GM23338 (cell line): ENCODE measurements at regions not wholly inside any gene's neighbourhood (a gene's known extent, or its start where the extent isn't known, plus 50 kb on each side); places are given as distances from the start of the nearest gene placed in this dataset.

Source experiments
- ATAC-seq: fragments of 200-7000 bp; cut with Tn5 transposase; 3 replicates; pipeline ENCODE4 v1.9.1; 2020
- DNase-seq: peaks from one replicate; pipeline ENCODE4 v3.0.0-alpha.2; 2015; ENCODE audit warnings: low spot score
- H2AFZ ChIP-seq: fragments of 200-600 bp; sonication (generic); 2 replicates; pipeline ENCODE4 v1.8.0; 2016; ENCODE audit warnings: antibody characterized with exemption, mild to moderate bottlenecking, moderate library complexity
- H3F3A ChIP-seq: fragments of 200-600 bp; sonication (generic); replicated peaks from 2 replicates; pipeline ENCODE4 v1.8.0; 2017; ENCODE audit warnings: antibody characterized with exemption, mixed run types, low read depth
- H3K27ac ChIP-seq: fragments of 200-600 bp; sonication (generic); 2 replicates; pipeline ENCODE4 v1.6.1; 2016; ENCODE audit warnings: low read depth
- H3K27me3 ChIP-seq: fragments of 200-600 bp; sonication (generic); 2 replicates; pipeline ENCODE4 v1.8.0; 2016; ENCODE audit warnings: mild to moderate bottlenecking, mixed run types, moderate library complexity; ENCODE audit not compliant: insufficient read depth
- H3K36me3 ChIP-seq: fragments of 200-600 bp; sonication (generic); 2 replicates; pipeline ENCODE4 v1.8.0; 2016; ENCODE audit warnings: mild to moderate bottlenecking; ENCODE audit not compliant: insufficient read depth
- H3K4me1 ChIP-seq: fragments of 200-600 bp; sonication (generic); 2 replicates; pipeline ENCODE4 v1.8.0; 2016; ENCODE audit warnings: mild to moderate bottlenecking, moderate library complexity; ENCODE audit not compliant: insufficient read depth
- H3K4me2 ChIP-seq: fragments of 200-600 bp; sonication (generic); 2 replicates; pipeline ENCODE4 v1.7.1; 2017; ENCODE audit warnings: mixed run types
- H3K4me3 ChIP-seq: fragments of 200-600 bp; sonication (generic); 2 replicates; pipeline ENCODE4 v1.6.1; 2016; ENCODE audit warnings: mixed run types
- H3K79me2 ChIP-seq: fragments of 200-600 bp; sonication (generic); replicated peaks from 2 replicates; pipeline ENCODE4 v1.8.0; 2017; ENCODE audit warnings: mild to moderate bottlenecking; ENCODE audit not compliant: insufficient read depth
- H3K9me2 ChIP-seq: fragments of 200-600 bp; sonication (generic); 2 replicates; pipeline ENCODE4 v1.8.0; 2017; ENCODE audit not compliant: insufficient read depth
- H4K20me1 ChIP-seq: fragments of 200-600 bp; sonication (generic); replicated peaks from 2 replicates; pipeline ENCODE4 v1.8.0; 2017; ENCODE audit warnings: mild to moderate bottlenecking; ENCODE audit not compliant: insufficient read depth
- H3K27ac Mint-ChIP-seq: 2 replicates; pipeline ENCODE4 v1.8.0; 2020; ENCODE audit warnings: inconsistent platforms, mild to moderate bottlenecking, moderate library complexity, mixed read lengths
- H3K27me3 Mint-ChIP-seq: 3 replicates; pipeline ENCODE4 v1.8.0; 2022; ENCODE audit warnings: low read depth, mild to moderate bottlenecking, moderate library complexity, mixed read lengths, inconsistent platforms; ENCODE audit not compliant: insufficient read depth, poor library complexity
- H3K36me3 Mint-ChIP-seq: 3 replicates; pipeline ENCODE4 v1.8.0; 2021; ENCODE audit warnings: low read depth, mild to moderate bottlenecking, inconsistent platforms, moderate library complexity, mixed read lengths
- H3K4me1 Mint-ChIP-seq: 3 replicates; pipeline ENCODE4 v1.8.0; 2020; ENCODE audit warnings: mild to moderate bottlenecking, inconsistent platforms, mixed read lengths
- H3K4me3 Mint-ChIP-seq: 3 replicates; pipeline ENCODE4 v1.8.0; 2021; ENCODE audit warnings: moderate library complexity, mild to moderate bottlenecking, inconsistent platforms, mixed read lengths
- H3K9me3 Mint-ChIP-seq: 3 replicates; pipeline ENCODE4 v1.8.0; 2020; ENCODE audit warnings: moderate library complexity, mild to moderate bottlenecking, inconsistent platforms, mixed read lengths
- CREB1 ChIP-seq: fragments of 250-450 bp; sonication (Bioruptor Pico); IDR thresholded peaks from 2 replicates; pipeline ENCODE4 v1.5.0; 2020; ENCODE audit warnings: low read depth, mild to moderate bottlenecking, moderate library complexity
- EZH2 ChIP-seq: fragments of 200-600 bp; sonication (generic); IDR thresholded peaks from one replicate; pipeline ENCODE4 v1.8.0; 2017; ENCODE audit warnings: antibody characterized with exemption, mild to moderate bottlenecking, low read depth; ENCODE audit not compliant: unreplicated experiment
- EZH2phosphoT487 ChIP-seq: fragments of 200-600 bp; sonication (generic); IDR thresholded peaks from one replicate; pipeline ENCODE4 v1.8.1; 2018; ENCODE audit warnings: antibody characterized with exemption; ENCODE audit not compliant: unreplicated experiment
- JUNB ChIP-seq: IDR thresholded peaks from one replicate; pipeline ENCODE4 v1.6.1; 2016; ENCODE audit warnings: antibody characterized with exemption; ENCODE audit not compliant: unreplicated experiment
- NANOG ChIP-seq: IDR thresholded peaks from 2 replicates; pipeline ENCODE4 v1.6.1; 2016; ENCODE audit warnings: antibody characterized with exemption, borderline replicate concordance
- POLR2AphosphoS5 ChIP-seq: IDR thresholded peaks from 2 replicates; pipeline ENCODE4 v1.6.1; 2016; ENCODE audit warnings: antibody characterized with exemption, low read depth
- REST ChIP-seq: IDR thresholded peaks from one replicate; pipeline ENCODE4 v1.6.1; 2018; ENCODE audit warnings: antibody characterized with exemption; ENCODE audit not compliant: unreplicated experiment
- STAT1 ChIP-seq: IDR thresholded peaks from one replicate; pipeline ENCODE4 v1.6.1; 2016; ENCODE audit warnings: antibody characterized with exemption; ENCODE audit not compliant: unreplicated experiment
- ZNF114 ChIP-seq: fragments of 250-450 bp; sonication (Bioruptor Pico); IDR thresholded peaks from 2 replicates; pipeline ENCODE4 v1.5.0; 2020; ENCODE audit warnings: mild to moderate bottlenecking, moderate library complexity
- ZNF331 ChIP-seq: fragments of 250-450 bp; sonication (Bioruptor Pico); IDR thresholded peaks from 2 replicates; pipeline ENCODE4 v1.5.0; 2020; ENCODE audit warnings: low read depth, mild to moderate bottlenecking, moderate library complexity
- TF ChIP-seq, protein P1 (sequence below): IDR thresholded peaks from 2 replicates; pipeline ENCODE4 v1.6.1; 2016; ENCODE audit warnings: antibody characterized with exemption
- TF ChIP-seq, protein P2 (sequence below): fragments of 250-450 bp; sonication (Bioruptor Pico); IDR thresholded peaks from 2 replicates; pipeline ENCODE4 v1.5.0; 2020; ENCODE audit warnings: mild to moderate bottlenecking, moderate library complexity
- TF ChIP-seq, protein P3 (sequence below), 2 experiments: fragments of 200-600 bp in 1 of 2; sonication (generic) in 1 of 2; conservative IDR thresholded peaks; 2 replicates each; pipeline versions ENCODE4 v1.5.1 to v1.6.1; 2016 to 2017; ENCODE audit warnings: antibody characterized with exemption in 2 of 2, low read depth in 2 of 2, mild to moderate bottlenecking in 2 of 2, moderate library complexity in 1 of 2

- TF ChIP-seq, protein P1, sequence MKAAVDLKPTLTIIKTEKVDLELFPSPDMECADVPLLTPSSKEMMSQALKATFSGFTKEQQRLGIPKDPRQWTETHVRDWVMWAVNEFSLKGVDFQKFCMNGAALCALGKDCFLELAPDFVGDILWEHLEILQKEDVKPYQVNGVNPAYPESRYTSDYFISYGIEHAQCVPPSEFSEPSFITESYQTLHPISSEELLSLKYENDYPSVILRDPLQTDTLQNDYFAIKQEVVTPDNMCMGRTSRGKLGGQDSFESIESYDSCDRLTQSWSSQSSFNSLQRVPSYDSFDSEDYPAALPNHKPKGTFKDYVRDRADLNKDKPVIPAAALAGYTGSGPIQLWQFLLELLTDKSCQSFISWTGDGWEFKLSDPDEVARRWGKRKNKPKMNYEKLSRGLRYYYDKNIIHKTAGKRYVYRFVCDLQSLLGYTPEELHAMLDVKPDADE: no peak
- TF ChIP-seq ZNF114 (CRISPR knock-in tag) (no peak), CREB1 (CRISPR knock-in tag) (no peak), NANOG (no peak), POLR2AphosphoS5 (no peak), REST (no peak), EZH2phosphoT487 (no peak), JUNB (no peak), STAT1 (no peak), ZNF331 (CRISPR knock-in tag) (no peak), EZH2 (no peak)
- TF ChIP-seq, protein P2, sequence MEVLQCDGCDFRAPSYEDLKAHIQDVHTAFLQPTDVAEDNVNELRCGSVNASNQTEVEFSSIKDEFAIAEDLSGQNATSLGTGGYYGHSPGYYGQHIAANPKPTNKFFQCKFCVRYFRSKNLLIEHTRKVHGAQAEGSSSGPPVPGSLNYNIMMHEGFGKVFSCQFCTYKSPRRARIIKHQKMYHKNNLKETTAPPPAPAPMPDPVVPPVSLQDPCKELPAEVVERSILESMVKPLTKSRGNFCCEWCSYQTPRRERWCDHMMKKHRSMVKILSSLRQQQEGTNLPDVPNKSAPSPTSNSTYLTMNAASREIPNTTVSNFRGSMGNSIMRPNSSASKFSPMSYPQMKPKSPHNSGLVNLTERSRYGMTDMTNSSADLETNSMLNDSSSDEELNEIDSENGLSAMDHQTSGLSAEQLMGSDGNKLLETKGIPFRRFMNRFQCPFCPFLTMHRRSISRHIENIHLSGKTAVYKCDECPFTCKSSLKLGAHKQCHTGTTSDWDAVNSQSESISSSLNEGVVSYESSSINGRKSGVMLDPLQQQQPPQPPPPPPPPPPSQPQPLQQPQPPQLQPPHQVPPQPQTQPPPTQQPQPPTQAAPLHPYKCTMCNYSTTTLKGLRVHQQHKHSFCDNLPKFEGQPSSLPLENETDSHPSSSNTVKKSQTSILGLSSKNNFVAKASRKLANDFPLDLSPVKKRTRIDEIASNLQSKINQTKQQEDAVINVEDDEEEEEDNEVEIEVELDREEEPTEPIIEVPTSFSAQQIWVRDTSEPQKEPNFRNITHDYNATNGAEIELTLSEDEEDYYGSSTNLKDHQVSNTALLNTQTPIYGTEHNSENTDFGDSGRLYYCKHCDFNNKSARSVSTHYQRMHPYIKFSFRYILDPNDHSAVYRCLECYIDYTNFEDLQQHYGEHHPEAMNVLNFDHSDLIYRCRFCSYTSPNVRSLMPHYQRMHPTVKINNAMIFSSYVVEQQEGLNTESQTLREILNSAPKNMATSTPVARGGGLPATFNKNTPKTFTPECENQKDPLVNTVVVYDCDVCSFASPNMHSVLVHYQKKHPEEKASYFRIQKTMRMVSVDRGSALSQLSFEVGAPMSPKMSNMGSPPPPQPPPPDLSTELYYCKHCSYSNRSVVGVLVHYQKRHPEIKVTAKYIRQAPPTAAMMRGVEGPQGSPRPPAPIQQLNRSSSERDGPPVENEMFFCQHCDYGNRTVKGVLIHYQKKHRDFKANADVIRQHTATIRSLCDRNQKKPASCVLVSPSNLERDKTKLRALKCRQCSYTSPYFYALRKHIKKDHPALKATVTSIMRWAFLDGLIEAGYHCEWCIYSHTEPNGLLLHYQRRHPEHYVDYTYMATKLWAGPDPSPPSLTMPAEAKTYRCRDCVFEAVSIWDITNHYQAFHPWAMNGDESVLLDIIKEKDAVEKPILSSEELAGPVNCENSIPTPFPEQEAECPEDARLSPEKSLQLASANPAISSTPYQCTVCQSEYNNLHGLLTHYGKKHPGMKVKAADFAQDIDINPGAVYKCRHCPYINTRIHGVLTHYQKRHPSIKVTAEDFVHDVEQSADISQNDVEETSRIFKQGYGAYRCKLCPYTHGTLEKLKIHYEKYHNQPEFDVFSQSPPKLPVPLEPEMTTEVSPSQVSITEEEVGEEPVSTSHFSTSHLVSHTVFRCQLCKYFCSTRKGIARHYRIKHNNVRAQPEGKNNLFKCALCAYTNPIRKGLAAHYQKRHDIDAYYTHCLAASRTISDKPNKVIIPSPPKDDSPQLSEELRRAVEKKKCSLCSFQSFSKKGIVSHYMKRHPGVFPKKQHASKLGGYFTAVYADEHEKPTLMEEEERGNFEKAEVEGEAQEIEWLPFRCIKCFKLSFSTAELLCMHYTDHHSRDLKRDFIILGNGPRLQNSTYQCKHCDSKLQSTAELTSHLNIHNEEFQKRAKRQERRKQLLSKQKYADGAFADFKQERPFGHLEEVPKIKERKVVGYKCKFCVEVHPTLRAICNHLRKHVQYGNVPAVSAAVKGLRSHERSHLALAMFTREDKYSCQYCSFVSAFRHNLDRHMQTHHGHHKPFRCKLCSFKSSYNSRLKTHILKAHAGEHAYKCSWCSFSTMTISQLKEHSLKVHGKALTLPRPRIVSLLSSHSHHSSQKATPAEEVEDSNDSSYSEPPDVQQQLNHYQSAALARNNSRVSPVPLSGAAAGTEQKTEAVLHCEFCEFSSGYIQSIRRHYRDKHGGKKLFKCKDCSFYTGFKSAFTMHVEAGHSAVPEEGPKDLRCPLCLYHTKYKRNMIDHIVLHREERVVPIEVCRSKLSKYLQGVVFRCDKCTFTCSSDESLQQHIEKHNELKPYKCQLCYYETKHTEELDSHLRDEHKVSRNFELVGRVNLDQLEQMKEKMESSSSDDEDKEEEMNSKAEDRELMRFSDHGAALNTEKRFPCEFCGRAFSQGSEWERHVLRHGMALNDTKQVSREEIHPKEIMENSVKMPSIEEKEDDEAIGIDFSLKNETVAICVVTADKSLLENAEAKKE (CRISPR knock-in tag): no peak
- TF ChIP-seq, protein P3, sequence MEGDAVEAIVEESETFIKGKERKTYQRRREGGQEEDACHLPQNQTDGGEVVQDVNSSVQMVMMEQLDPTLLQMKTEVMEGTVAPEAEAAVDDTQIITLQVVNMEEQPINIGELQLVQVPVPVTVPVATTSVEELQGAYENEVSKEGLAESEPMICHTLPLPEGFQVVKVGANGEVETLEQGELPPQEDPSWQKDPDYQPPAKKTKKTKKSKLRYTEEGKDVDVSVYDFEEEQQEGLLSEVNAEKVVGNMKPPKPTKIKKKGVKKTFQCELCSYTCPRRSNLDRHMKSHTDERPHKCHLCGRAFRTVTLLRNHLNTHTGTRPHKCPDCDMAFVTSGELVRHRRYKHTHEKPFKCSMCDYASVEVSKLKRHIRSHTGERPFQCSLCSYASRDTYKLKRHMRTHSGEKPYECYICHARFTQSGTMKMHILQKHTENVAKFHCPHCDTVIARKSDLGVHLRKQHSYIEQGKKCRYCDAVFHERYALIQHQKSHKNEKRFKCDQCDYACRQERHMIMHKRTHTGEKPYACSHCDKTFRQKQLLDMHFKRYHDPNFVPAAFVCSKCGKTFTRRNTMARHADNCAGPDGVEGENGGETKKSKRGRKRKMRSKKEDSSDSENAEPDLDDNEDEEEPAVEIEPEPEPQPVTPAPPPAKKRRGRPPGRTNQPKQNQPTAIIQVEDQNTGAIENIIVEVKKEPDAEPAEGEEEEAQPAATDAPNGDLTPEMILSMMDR (conservative IDR thresholded peaks at IDR 0.05; ENCODE audit: low read depth in 2 of 2): no peak
- H3K36me3 ChIP-seq: no peaks in the 10 kb centered on the region
- H3K9me2 ChIP-seq: no peaks in the 10 kb centered on the region
- H3K4me3 Mint-ChIP-seq: no peak overlapping the region
- peaks cover 18% of the 10 kb centered on the region for H3K9me3 Mint-ChIP-seq
- no peaks in the 10 kb centered on the region for H3K27me3 ChIP-seq
- H3K4me2 ChIP-seq: no peak overlapping the region
- H3K27ac ChIP-seq: no peak overlapping the region
- H2AFZ ChIP-seq: no peak overlapping the region
- no peaks in the 10 kb centered on the region for H3K36me3 Mint-ChIP-seq
- H3K27ac Mint-ChIP-seq: no peak overlapping the region
- no peaks in the 10 kb centered on the region; the same call in 2 of the 3 replicates for H3K4me1 Mint-ChIP-seq
- no peaks in the 10 kb centered on the region for H3F3A ChIP-seq
- no peaks in the 10 kb centered on the region for H3K27me3 Mint-ChIP-seq
- H4K20me1 ChIP-seq: no peaks in the 10 kb centered on the region
- H3K4me1 ChIP-seq: no peaks in the 10 kb centered on the region
- no peaks in the 10 kb centered on the region for H3K79me2 ChIP-seq
- no peak for ATAC-seq
- H3K4me3 ChIP-seq: no peak overlapping the region
- DNase-seq: no peak
Measured at GRCh38 chrX:145886469-145886868, 68.8 kb downstream of the SLITRK2 start.
